HG03066 (cell line): ENCODE measurements at regions not wholly inside any gene's neighbourhood (a gene's known extent, or its start where the extent isn't known, plus 50 kb on each side); places are given as distances from the start of the nearest gene placed in this dataset.

Experiments used
- ATAC-seq: cut with Tn5 transposase; IDR thresholded peaks from one replicate; pipeline ENCODE4 v1.9.1; 2021; ENCODE audit warnings: low read depth; ENCODE audit not compliant: unreplicated experiment

GRCh38 chr2:145649061-145649460 is 1129.1 kb upstream of the ZEB2 start:
- ATAC-seq, result no peak

GRCh38 chr2:145644820-145645302 is 1124.9 kb upstream of the ZEB2 start:
- peak; percentile 96 for ATAC-seq

GRCh38 chr2:145638675-145639074 is 1118.8 kb upstream of the ZEB2 start:
- ATAC-seq, result no peak

- no peak for ATAC-seq
Observed at GRCh38 chr2:145635706-145636427, 1115.9 kb upstream of the ZEB2 start.

- no peak for ATAC-seq
Observed at GRCh38 chr2:145631561-145631960, 1111.6 kb upstream of the ZEB2 start.

GRCh38 chr2:145626301-145626700 is 1106.4 kb upstream of the ZEB2 start:
- no peak for ATAC-seq

GRCh38 chr2:145625111-145625510 is 1105.2 kb upstream of the ZEB2 start:
- ATAC-seq, result no peak

GRCh38 chr2:145623136-145623535 is 1103.2 kb upstream of the ZEB2 start:
- ATAC-seq, result no peak

- no peak for ATAC-seq
Observed at GRCh38 chr2:145622285-145622684, 1102.4 kb upstream of the ZEB2 start.

GRCh38 chr2:145617906-145618305 is 1098.0 kb upstream of the ZEB2 start:
- no peak for ATAC-seq

- no peak for ATAC-seq
Observed at GRCh38 chr2:145617420-145617819, 1097.5 kb upstream of the ZEB2 start.

- ATAC-seq, result no peak
Observed at GRCh38 chr2:145615626-145616025, 1095.7 kb upstream of the ZEB2 start.

GRCh38 chr2:145609951-145610350 is 1090.0 kb upstream of the ZEB2 start:
- no peak for ATAC-seq

GRCh38 chr2:145601361-145601925 is 1081.5 kb upstream of the ZEB2 start:
- no peak for ATAC-seq

GRCh38 chr2:145600811-145601210 is 1080.9 kb upstream of the ZEB2 start:
- no peak for ATAC-seq

- no peak for ATAC-seq
Observed at GRCh38 chr2:145599756-145600155, 1079.8 kb upstream of the ZEB2 start.

- no peak for ATAC-seq
Observed at GRCh38 chr2:145598434-145598833, 1078.5 kb upstream of the ZEB2 start.

GRCh38 chr2:145597809-145598208 is 1077.9 kb upstream of the ZEB2 start:
- no peak for ATAC-seq

- no peak for ATAC-seq
Observed at GRCh38 chr2:145597006-145597405, 1077.1 kb upstream of the ZEB2 start.

GRCh38 chr2:145596416-145596815 is 1076.5 kb upstream of the ZEB2 start:
- ATAC-seq, result no peak

- ATAC-seq, result no peak
Observed at GRCh38 chr2:145595296-145595695, 1075.4 kb upstream of the ZEB2 start.

- no peak for ATAC-seq
Observed at GRCh38 chr2:145593991-145594614, 1074.2 kb upstream of the ZEB2 start.
